Right atrium auricular region (tissue), 2 donors: ENCODE measurements at regions not wholly inside any gene's neighbourhood (a gene's known extent, or its start where the extent isn't known, plus 50 kb on each side); places are given as distances from the start of the nearest gene placed in this dataset.

ENCODE experiments used
- DNase-seq: peaks from one replicate; pipeline ENCODE4 v3.0.0-alpha.2; 2019; ENCODE audit warnings: low spot score
- H3K27ac ChIP-seq, 2 donors: fragments of 200-600 bp; sonication (generic); 1 replicate in 1 of 2; 2 replicates in 1 of 2; pipeline ENCODE4 v1.5.1; 2016 to 2019
- H3K27me3 ChIP-seq, 2 donors: fragments of 200-600 bp; sonication (generic); one replicate each; pipeline versions ENCODE4 v1.5.1 to v1.6.0; 2017 to 2019
- H3K36me3 ChIP-seq: fragments of 200-600 bp; sonication (generic); one replicate; pipeline ENCODE4 v1.5.1; 2016
- H3K4me1 ChIP-seq, 2 donors: fragments of 200-600 bp; sonication (generic); one replicate each; pipeline versions ENCODE4 v1.5.1 to v1.6.0; 2017 to 2019
- H3K4me3 ChIP-seq, 2 donors: fragments of 200-600 bp; sonication (generic); 1 replicate in 1 of 2; 2 replicates in 1 of 2; pipeline ENCODE4 v1.5.1; 2017 to 2019; ENCODE audit warnings: mild to moderate bottlenecking in 1 of 2, moderate library complexity in 1 of 2
- H3K9me3 ChIP-seq, 2 donors: fragments of 200-600 bp; sonication (generic); one replicate each; pipeline ENCODE4 v1.5.1; 2019
- CTCF ChIP-seq, 2 donors: fragments of 200-600 bp; sonication (generic); IDR thresholded peaks; one replicate each; pipeline ENCODE4 v1.5.1; 2019; ENCODE audit warnings: antibody characterized with exemption in 2 of 2

GRCh38 chr2:139123795-139124194 lies 343.6 kb upstream of the NXPH2 start:
- H3K36me3 ChIP-seq = no peaks in the 10 kb centered on the region
- TF ChIP-seq CTCF (IDR thresholded peaks at IDR 0.05) = no peak
- no peaks in the 10 kb centered on the region for H3K27me3 ChIP-seq
- no peak for DNase-seq
- no peak overlapping the region for H3K27ac ChIP-seq
- no peaks in the 10 kb centered on the region for H3K4me1 ChIP-seq
- no peak overlapping the region for H3K4me3 ChIP-seq
- peaks cover 0 to 10% of the 10 kb centered on the region in 2 donors for H3K9me3 ChIP-seq

GRCh38 chr2:139122711-139123158 lies 342.5 kb upstream of the NXPH2 start:
- no peak for DNase-seq
- TF ChIP-seq CTCF (IDR thresholded peaks at IDR 0.05) = no peak
- Histone ChIP-seq H3K27me3 (no peaks in the 10 kb centered on the region), H3K36me3 (no peaks in the 10 kb centered on the region), H3K9me3 (peaks cover 0 to under 1% of the 10 kb centered on the region in 2 donors), H3K4me1 (no peaks in the 10 kb centered on the region), H3K27ac (no peak overlapping the region), H3K4me3 (no peak overlapping the region)

- Histone ChIP-seq H3K4me3 (no peak overlapping the region), H3K4me1 (no peaks in the 10 kb centered on the region)
- no peak for TF ChIP-seq CTCF (IDR thresholded peaks at IDR 0.05)
Measured at GRCh38 chr2:139099721-139100120, 319.5 kb upstream of the NXPH2 start.

GRCh38 chr2:139098961-139099360 lies 318.8 kb upstream of the NXPH2 start:
- Histone ChIP-seq H3K27ac (no peak overlapping the region), H3K27me3 (no peaks in the 10 kb centered on the region), H3K4me3 (no peak overlapping the region), H3K36me3 (no peaks in the 10 kb centered on the region), H3K9me3 (no peaks in the 10 kb centered on the region), H3K4me1 (no peaks in the 10 kb centered on the region)
- DNase-seq = no peak
- TF ChIP-seq CTCF (IDR thresholded peaks at IDR 0.05) = no peak

More at GRCh38 chr2:139099721-139100120, 319.5 kb upstream of the NXPH2 start:
- DNase-seq = no peak
- no peaks in the 10 kb centered on the region for H3K36me3 ChIP-seq
- no peaks in the 10 kb centered on the region for H3K9me3 ChIP-seq
- no peaks in the 10 kb centered on the region for H3K27me3 ChIP-seq
- no peak overlapping the region for H3K27ac ChIP-seq

- Histone ChIP-seq H3K36me3 (no peaks in the 10 kb centered on the region), H3K27ac (no peak overlapping the region), H3K4me3 (no peak overlapping the region), H3K4me1 (no peaks in the 10 kb centered on the region), H3K9me3 (no peaks in the 10 kb centered on the region), H3K27me3 (no peaks in the 10 kb centered on the region)
- TF ChIP-seq CTCF (IDR thresholded peaks at IDR 0.05) = no peak
- no peak for DNase-seq
Measured at GRCh38 chr2:139083121-139083520, 302.9 kb upstream of the NXPH2 start.

- no peaks in the 10 kb centered on the region for H3K9me3 ChIP-seq
- DNase-seq = no peak
- H3K27me3 ChIP-seq = no peaks in the 10 kb centered on the region
- H3K36me3 ChIP-seq = no peaks in the 10 kb centered on the region
- H3K27ac ChIP-seq = no peak overlapping the region
- no peak for TF ChIP-seq CTCF (IDR thresholded peaks at IDR 0.05)
- no peak overlapping the region for H3K4me3 ChIP-seq
- no peaks in the 10 kb centered on the region for H3K4me1 ChIP-seq
Measured at GRCh38 chr2:139080244-139080643, 300.1 kb upstream of the NXPH2 start.
